IMR-90 (cell line): ENCODE measurements at regions not wholly inside any gene's neighbourhood (a gene's known extent, or its start where the extent isn't known, plus 50 kb on each side); places are given as distances from the start of the nearest gene placed in this dataset.

Experiments used
- ATAC-seq: fragments of 200-7000 bp; cut with Tn5 transposase; 2 replicates; pipeline ENCODE4 v1.9.1; 2020; ENCODE audit warnings: low read depth, mild to moderate bottlenecking, moderate library complexity
- BruUV-seq: library from RNA; stranded (reverse); fragments of 400-500 nt; replicated peaks from 2 replicates; lab custom pipeline; 2021; lab: Mats Ljungman, UMichigan
- CTCF ChIA-PET: fragments of 300-600 bp; formaldehyde crosslinking; extraction: SDS; loops from one replicate; lab custom pipeline; 2021; ENCODE audit warnings: antibody characterized with exemption; lab: Yijun Ruan, JAX
- POLR2A ChIA-PET: fragments of 300-600 bp; sonication (Branson Sonifier 250); formaldehyde crosslinking; loops from one replicate; lab custom pipeline; 2022; ENCODE audit warnings: antibody characterized with exemption; ENCODE audit not compliant: unreplicated experiment; lab: Charles Lee
- DNase-seq: peaks from one replicate; pipeline ENCODE4 v3.0.0; 2013
- H2AFZ ChIP-seq: replicated peaks from 2 replicates; pipeline ENCODE3; 2013; ENCODE audit warnings: low read length, mild to moderate bottlenecking; ENCODE audit not compliant: poor library complexity
- H2AK5ac ChIP-seq: 2 replicates; pipeline ENCODE4 v1.6.1; 2013; ENCODE audit warnings: low read depth, low read length, inconsistent platforms
- H2AK9ac ChIP-seq: replicated peaks from 2 replicates; pipeline ENCODE3; 2013; ENCODE audit warnings: mild to moderate bottlenecking, low read depth, low read length, moderate library complexity; ENCODE audit not compliant: poor library complexity
- H2BK120ac ChIP-seq: 2 replicates; pipeline ENCODE4 v1.6.1; 2013; ENCODE audit warnings: low read depth, low read length, inconsistent platforms
- H2BK15ac ChIP-seq: 3 replicates; pipeline ENCODE4 v1.6.1; 2013; ENCODE audit warnings: low read depth, low read length, inconsistent platforms
- H2BK20ac ChIP-seq: 2 replicates; pipeline ENCODE4 v1.6.1; 2013; ENCODE audit warnings: low read depth, mild to moderate bottlenecking, inconsistent platforms, low read length, moderate library complexity
- H2BK5ac ChIP-seq: 2 replicates; pipeline ENCODE4 v1.6.1; 2013; ENCODE audit warnings: mild to moderate bottlenecking, low read depth, low read length, inconsistent platforms; ENCODE audit not compliant: poor library complexity, severe bottlenecking
- H3K14ac ChIP-seq: replicated peaks from 2 replicates; pipeline ENCODE4 v1.6.1; 2013; ENCODE audit warnings: low read depth, low read length, inconsistent platforms
- H3K18ac ChIP-seq: 2 replicates; pipeline ENCODE4 v1.6.1; 2013; ENCODE audit warnings: low read depth, low read length, control low read depth
- H3K23ac ChIP-seq: 2 replicates; pipeline ENCODE4 v1.6.1; 2013; ENCODE audit warnings: low read depth, low read length, inconsistent platforms
- H3K27ac ChIP-seq: 2 replicates; pipeline ENCODE4 v1.5.1; 2013; ENCODE audit warnings: mild to moderate bottlenecking, control low read depth, low read length; ENCODE audit not compliant: insufficient read depth
- H3K27me3 ChIP-seq: 2 replicates; pipeline ENCODE4 v1.6.1; 2013; ENCODE audit warnings: low read length; ENCODE audit not compliant: control insufficient read depth, insufficient read depth
- H3K36me3 ChIP-seq: 2 replicates; pipeline ENCODE4 v1.6.1; 2013; ENCODE audit warnings: low read length, mixed read lengths; ENCODE audit not compliant: control insufficient read depth, insufficient read depth
- H3K4ac ChIP-seq: 2 replicates; pipeline ENCODE4 v1.6.1; 2013; ENCODE audit warnings: low read depth, low read length, inconsistent platforms
- H3K4me1 ChIP-seq: 2 replicates; pipeline ENCODE4 v1.6.1; 2013; ENCODE audit warnings: low read length, mixed read lengths; ENCODE audit not compliant: control insufficient read depth, insufficient read depth
- H3K4me2 ChIP-seq: 2 replicates; pipeline ENCODE4 v1.6.1; 2013; ENCODE audit warnings: low read depth, mild to moderate bottlenecking, control low read depth, low read length, moderate library complexity
- H3K4me3 ChIP-seq: 2 replicates; pipeline ENCODE4 v1.5.1; 2013; ENCODE audit warnings: low read depth, mild to moderate bottlenecking, control low read depth, low read length, moderate library complexity; ENCODE audit not compliant: insufficient read depth
- H3K56ac ChIP-seq: 2 replicates; pipeline ENCODE4 v1.6.1; 2013; ENCODE audit warnings: low read length, inconsistent platforms; ENCODE audit not compliant: insufficient read depth; ENCODE audit errors: extremely low read depth
- H3K79me1 ChIP-seq, 2 experiments: 2 replicates each; pipeline ENCODE4 v1.6.1; 2013; ENCODE audit warnings: low read length in 2 of 2, inconsistent platforms in 1 of 2, low read depth in 1 of 2
- H3K9ac ChIP-seq: 2 replicates; pipeline ENCODE4 v1.6.1; 2013; ENCODE audit warnings: low read depth, low read length, control low read depth
- H3K9me1 ChIP-seq: 2 replicates; pipeline ENCODE4 v1.6.1; 2013; ENCODE audit warnings: low read length, inconsistent platforms; ENCODE audit not compliant: insufficient read depth
- H3K9me3 ChIP-seq: 2 replicates; pipeline ENCODE4 v1.6.1; 2013; ENCODE audit warnings: low read length; ENCODE audit not compliant: control insufficient read depth, insufficient read depth
- H4K20me1 ChIP-seq: 2 replicates; pipeline ENCODE4 v1.6.1; 2013; ENCODE audit warnings: low read length, inconsistent platforms; ENCODE audit not compliant: insufficient read depth
- H4K5ac ChIP-seq: 2 replicates; pipeline ENCODE4 v1.6.1; 2013; ENCODE audit warnings: mild to moderate bottlenecking, low read depth, low read length, control low read depth
- H4K8ac ChIP-seq, 2 experiments: 2 replicates each; pipeline ENCODE4 v1.6.1; 2013; ENCODE audit warnings: low read depth in 2 of 2, low read length in 2 of 2, control low read depth in 1 of 2, inconsistent platforms in 1 of 2
- H4K91ac ChIP-seq: 2 replicates; pipeline ENCODE4 v1.6.1; 2013; ENCODE audit warnings: low read depth, low read length, inconsistent platforms; ENCODE audit not compliant: insufficient read depth
- BHLHE40 ChIP-seq: fragments of 150-350 bp; IDR thresholded peaks from 2 replicates; pipeline ENCODE4 v1.6.1; 2016; ENCODE audit warnings: mild to moderate bottlenecking, low read depth, low read length
- CEBPB ChIP-seq: IDR thresholded peaks from 2 replicates; pipeline ENCODE4 v1.6.1; 2012; ENCODE audit warnings: low read depth, low read length, improper control_type of control experiment
- CHD1 ChIP-seq: IDR thresholded peaks from 2 replicates; pipeline ENCODE4 v1.6.1; 2012; ENCODE audit warnings: low read depth, low read length, improper control_type of control experiment
- CTCF ChIP-seq: conservative IDR thresholded peaks from 2 replicates; pipeline ENCODE4 v1.5.1; 2012; ENCODE audit warnings: mild to moderate bottlenecking, low read depth, low read length, improper control_type of control experiment
- ELK1 ChIP-seq: fragments of 150-350 bp; IDR thresholded peaks from 2 replicates; pipeline ENCODE4 v1.6.1; 2016; ENCODE audit warnings: low read depth, mild to moderate bottlenecking, low read length, moderate library complexity, borderline replicate concordance
- FOS ChIP-seq: fragments of 150-350 bp; IDR thresholded peaks from 2 replicates; pipeline ENCODE4 v1.6.1; 2016; ENCODE audit warnings: low read depth, low read length
- MXI1 ChIP-seq: IDR thresholded peaks from 2 replicates; pipeline ENCODE4 v1.6.1; 2012; ENCODE audit warnings: low read depth, mild to moderate bottlenecking, low read length, moderate library complexity, borderline replicate concordance
- POLR2A ChIP-seq: IDR thresholded peaks from 2 replicates; pipeline ENCODE4 v1.6.1; 2012; ENCODE audit warnings: mild to moderate bottlenecking, low read depth, low read length
- RAD21 ChIP-seq: IDR thresholded peaks from 2 replicates; pipeline ENCODE4 v1.6.1; 2012; ENCODE audit warnings: low read length, improper control_type of control experiment
- RCOR1 ChIP-seq: IDR thresholded peaks from 2 replicates; pipeline ENCODE4 v1.6.1; 2012; ENCODE audit warnings: mild to moderate bottlenecking, low read length, improper control_type of control experiment; ENCODE audit not compliant: insufficient replicate concordance
- RFX5 ChIP-seq: IDR thresholded peaks from 2 replicates; pipeline ENCODE4 v1.8.0; 2012; ENCODE audit warnings: low read depth, mild to moderate bottlenecking, low read length, moderate library complexity
- USF2 ChIP-seq: fragments of 150-350 bp; IDR thresholded peaks from 2 replicates; pipeline ENCODE4 v1.6.1; 2017; ENCODE audit warnings: mild to moderate bottlenecking, antibody characterized with exemption, low read length, low read depth
- WGBS, 2 experiments: methylation state at CpG; one replicate each; pipeline versions ENCODE4 v1.1.5 to v1.1.7; 2013; ENCODE audit warnings: missing lambda C conversion rate in 2 of 2; ENCODE audit not compliant: insufficient read length in 1 of 2; ENCODE audit errors: extremely low coverage in 2 of 2; 5-methylcytosine and 5-hydroxymethylcytosine counted together
- dilution Hi-C: fragments of 300-500 bp; cut with HindIII; formaldehyde crosslinking; loops from one replicate; pipeline ENCODE4 v1.14.3; 2018; ENCODE audit warnings: low sequenced_read_pairs; ENCODE audit not compliant: unreplicated experiment
- in situ Hi-C: fragments of 300-500 bp; cut with MboI; formaldehyde crosslinking; loops from 3 replicates; pipeline ENCODE4 v1.14.3; 2019; ENCODE audit warnings: low sequenced_read_pairs, inconsistent platforms, mixed read lengths
- intact Hi-C: fragments of 100-400 bp; cut with micrococcal nuclease; formaldehyde crosslinking; loops from 2 replicates; pipeline ENCODE4 v1.10.0; 2022

GRCh38 chr6:15796130-15796771 lies 133.4 kb upstream of the DTNBP1 start:
- H3K79me1 ChIP-seq: no peaks in the 10 kb centered on the region
- ChIA-PET CTCF (no interaction called here), POLR2A (no interaction called here)
- H3K14ac ChIP-seq: no peak overlapping the region
- H3K56ac ChIP-seq: no peak overlapping the region
- no peak overlapping the region for H2BK15ac ChIP-seq
- H2BK120ac ChIP-seq: no peak overlapping the region
- H3K27ac ChIP-seq: no peak overlapping the region
- no peaks in the 10 kb centered on the region for H4K20me1 ChIP-seq
- no peak for TF ChIP-seq CEBPB
- no peak for TF ChIP-seq RAD21
- TF ChIP-seq FOS: no peak
- no peak for TF ChIP-seq MXI1
- TF ChIP-seq RFX5: no peak
- no peak for TF ChIP-seq USF2
- no peak for TF ChIP-seq CTCF
- TF ChIP-seq POLR2A: no peak
- TF ChIP-seq RCOR1: no peak
- TF ChIP-seq CHD1: no peak
- no peak for TF ChIP-seq BHLHE40
- TF ChIP-seq ELK1: no peak
- no peaks in the 10 kb centered on the region for H3K4me1 ChIP-seq
- intact Hi-C loops (no loop called here), in situ Hi-C loops (no loop called here), dilution Hi-C loops (no loop called here)
- no TSS peak for BruUV-seq
- no peak overlapping the region for H3K4me2 ChIP-seq
- H3K4me3 ChIP-seq: no peak overlapping the region
- no peak overlapping the region for H2AFZ ChIP-seq
- no peak overlapping the region for H3K9ac ChIP-seq
- H3K9me3 ChIP-seq: peaks cover 4% of the 10 kb centered on the region; the same call in 1 of the 2 replicates
- WGBS, 2 experiments: 56% methylated on average over 6 of the region's 7 CpGs; no CpG with 5 or more reads in 1 of the 2 experiments
- no peak overlapping the region for H3K18ac ChIP-seq
- H4K5ac ChIP-seq: no peak overlapping the region
- H2BK5ac ChIP-seq: no peak overlapping the region
- no peak overlapping the region for H2BK20ac ChIP-seq
- H2AK9ac ChIP-seq: no peak overlapping the region
- no peak for ATAC-seq
- no peaks in the 10 kb centered on the region for H3K9me1 ChIP-seq
- no peak overlapping the region for H4K91ac ChIP-seq
- H3K27me3 ChIP-seq: peaks cover 14% of the 10 kb centered on the region
- no peak overlapping the region for H4K8ac ChIP-seq
- no peak for DNase-seq
- H2AK5ac ChIP-seq: no peak overlapping the region
- no peaks in the 10 kb centered on the region for H3K36me3 ChIP-seq
- H3K4ac ChIP-seq: no peak overlapping the region
- H3K23ac ChIP-seq: no peak overlapping the region
